ENCODE measurements at regions not wholly inside any gene's neighbourhood (a gene's known extent, or its start where the extent isn't known, plus 50 kb on each side); places are given as distances from the start of the nearest gene placed in this dataset.

- Histone ChIP-seq H3K27me3 (ENCODE audit: control insufficient read depth in 4 of 4, insufficient read depth in 4 of 4, low read length in 3 of 4) (no peaks in the 10 kb centered on the region), H3K4me1 (ENCODE audit: control insufficient read depth in 4 of 4, insufficient read depth in 4 of 4, low read length in 3 of 4) (peaks cover 0 to 3% (median 0%) of the 10 kb centered on the region in 4 donors), H3K36me3 (ENCODE audit: control insufficient read depth in 4 of 4, insufficient read depth in 3 of 4, low read depth in 1 of 4, low read length in 3 of 4) (no peaks in the 10 kb centered on the region), H3K27ac (ENCODE audit: low read depth in 1 of 2, low read length in 2 of 2) (no peak overlapping the region), H3K9ac (ENCODE audit: low read depth in 1 of 2, low read length in 2 of 2) (no peak overlapping the region), H3K9me3 (ENCODE audit: control insufficient read depth in 4 of 4, low read length in 3 of 4) (no peaks in the 10 kb centered on the region), H3K4me3 (ENCODE audit: low read depth in 1 of 3, low read length in 3 of 3) (no peak overlapping the region)
- no peak for DNase-seq (ENCODE audit: low spot score)
- no peak for TF ChIP-seq MAX (IDR thresholded peaks at IDR 0.05)
- no peak for TF ChIP-seq ATF3 (IDR thresholded peaks at IDR 0.05)
- TF ChIP-seq JUND (IDR thresholded peaks at IDR 0.05) = no peak
- no peak for TF ChIP-seq TAF1 (conservative IDR thresholded peaks at IDR 0.05)
- no peak for TF ChIP-seq CTCF (IDR thresholded peaks at IDR 0.05; ENCODE audit: low read depth, low read length, missing input control)
- no peak for TF ChIP-seq FOXA1 (IDR thresholded peaks at IDR 0.05)
- TF ChIP-seq RAD21 (IDR thresholded peaks at IDR 0.05) = no peak
- no peak for TF ChIP-seq HNF4A (conservative IDR thresholded peaks at IDR 0.05)
- TF ChIP-seq ZBTB33 (IDR thresholded peaks at IDR 0.05) = no peak
- no peak for TF ChIP-seq HNF4G (IDR thresholded peaks at IDR 0.05)
- TF ChIP-seq NR2F2 (IDR thresholded peaks at IDR 0.05) = no peak
- TF ChIP-seq GABPA (IDR thresholded peaks at IDR 0.05 in 1 of 2, conservative IDR thresholded peaks at IDR 0.05 in 1 of 2) = no peak
- TF ChIP-seq REST (IDR thresholded peaks at IDR 0.05) = no peak
- TF ChIP-seq EGR1 (IDR thresholded peaks at IDR 0.05; ENCODE audit: low read depth in 2 of 2) = no peak
- TF ChIP-seq SP1 (IDR thresholded peaks at IDR 0.05) = no peak
- TF ChIP-seq FOXA2 (IDR thresholded peaks at IDR 0.05) = no peak
- 67% methylated on average over 3 of the region's 3 CpGs for WGBS
These were observed 68.5 kb downstream of the C16orf95 start for GRCh38 chr16:87248714-87249113.

GRCh38 chr16:87249425-87249824 lies 67.8 kb downstream of the C16orf95 start:
- Histone ChIP-seq H3K9ac (ENCODE audit: low read depth in 1 of 2, low read length in 2 of 2) (no peak overlapping the region), H3K27ac (ENCODE audit: low read depth in 1 of 2, low read length in 2 of 2) (no peak overlapping the region), H3K36me3 (ENCODE audit: control insufficient read depth in 4 of 4, insufficient read depth in 3 of 4, low read depth in 1 of 4, low read length in 3 of 4) (no peaks in the 10 kb centered on the region), H3K4me1 (ENCODE audit: control insufficient read depth in 4 of 4, insufficient read depth in 4 of 4, low read length in 3 of 4) (peaks cover 0 to 3% (median 0%) of the 10 kb centered on the region in 4 donors), H3K27me3 (ENCODE audit: control insufficient read depth in 4 of 4, insufficient read depth in 4 of 4, low read length in 3 of 4) (no peaks in the 10 kb centered on the region), H3K4me3 (ENCODE audit: low read depth in 1 of 3, low read length in 3 of 3) (no peak overlapping the region), H3K9me3 (ENCODE audit: control insufficient read depth in 4 of 4, low read length in 3 of 4) (no peaks in the 10 kb centered on the region)
- TF ChIP-seq FOXA1 (IDR thresholded peaks at IDR 0.05) (no peak), GABPA (IDR thresholded peaks at IDR 0.05 in 1 of 2, conservative IDR thresholded peaks at IDR 0.05 in 1 of 2) (no peak), CTCF (IDR thresholded peaks at IDR 0.05; ENCODE audit: low read depth, low read length, missing input control) (no peak)
- no peak for DNase-seq (ENCODE audit: low spot score)
- WGBS = 96% methylated on average over 10 of the region's 10 CpGs

Data from liver (tissue), 8 donors.